Type B pancreatic cell (in vitro differentiated cells): ENCODE measurements at regions not wholly inside any gene's neighbourhood (a gene's known extent, or its start where the extent isn't known, plus 50 kb on each side); places are given as distances from the start of the nearest gene placed in this dataset.
"Not testable (repeated sequence)": the region's sequence is repeated elsewhere in the genome, so short reads cannot be mapped to it uniquely, and the experiment has no call there.

Source experiments
- DNase-seq: peaks from one replicate; pipeline ENCODE4 v3.0.0; 2021; ENCODE audit warnings: mixed read lengths; ENCODE audit not compliant: unreplicated experiment; ENCODE audit errors: extremely low spot score
- H3K27ac Mint-ChIP-seq: 2 replicates; pipeline ENCODE4 v1.8.0; 2021; ENCODE audit warnings: mild to moderate bottlenecking, mixed read lengths
- H3K27me3 Mint-ChIP-seq: 2 replicates; pipeline ENCODE4 v1.8.0; 2021; ENCODE audit warnings: mixed read lengths
- H3K36me3 Mint-ChIP-seq: 2 replicates; pipeline ENCODE4 v1.8.0; 2021; ENCODE audit warnings: mixed read lengths
- H3K4me1 Mint-ChIP-seq: one replicate; pipeline ENCODE4 v1.8.0; 2021; ENCODE audit warnings: mixed read lengths; ENCODE audit not compliant: unreplicated experiment
- H3K4me3 Mint-ChIP-seq: 2 replicates; pipeline ENCODE4 v1.8.0; 2021; ENCODE audit warnings: mild to moderate bottlenecking, mixed read lengths
- H3K9me3 Mint-ChIP-seq: 2 replicates; pipeline ENCODE4 v1.8.0; 2021; ENCODE audit warnings: mixed read lengths
- TF ChIP-seq, protein P1 (sequence below): fragments of 200-600 bp; sonication (generic); conservative IDR thresholded peaks from 2 replicates; pipeline ENCODE4 v1.5.0; 2021; ENCODE audit warnings: antibody characterized with exemption, mild to moderate bottlenecking

DNA sequence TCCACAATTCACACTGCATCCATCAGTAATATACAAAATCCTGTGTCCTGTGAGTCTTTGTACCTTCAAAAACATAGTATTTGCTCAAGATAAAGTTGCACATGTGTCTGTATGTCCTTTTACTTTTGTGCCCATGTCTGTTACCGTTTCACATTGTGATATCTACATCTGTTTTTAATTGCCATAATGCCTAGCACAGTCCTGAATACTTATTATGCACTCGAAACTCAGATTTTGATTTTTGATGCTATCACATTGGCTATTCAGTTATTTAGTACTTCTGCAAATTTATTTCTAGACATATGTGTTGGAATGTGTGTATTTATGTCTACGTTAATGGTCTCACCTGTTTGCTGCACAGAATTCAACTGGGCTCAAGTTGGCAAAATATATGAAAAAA lies 452.8 kb upstream of the ZEB2 start:
- no peak overlapping the region for H3K4me3 Mint-ChIP-seq
- no peak overlapping the region for H3K27ac Mint-ChIP-seq
- H3K9me3 Mint-ChIP-seq: peaks cover 12% of the 10 kb centered on the region
- H3K4me1 Mint-ChIP-seq: peaks cover 22% of the 10 kb centered on the region
- no peak for DNase-seq
- peaks cover 5% of the 10 kb centered on the region for H3K36me3 Mint-ChIP-seq
- peaks cover 5% of the 10 kb centered on the region for H3K27me3 Mint-ChIP-seq
- TF ChIP-seq, protein P1, sequence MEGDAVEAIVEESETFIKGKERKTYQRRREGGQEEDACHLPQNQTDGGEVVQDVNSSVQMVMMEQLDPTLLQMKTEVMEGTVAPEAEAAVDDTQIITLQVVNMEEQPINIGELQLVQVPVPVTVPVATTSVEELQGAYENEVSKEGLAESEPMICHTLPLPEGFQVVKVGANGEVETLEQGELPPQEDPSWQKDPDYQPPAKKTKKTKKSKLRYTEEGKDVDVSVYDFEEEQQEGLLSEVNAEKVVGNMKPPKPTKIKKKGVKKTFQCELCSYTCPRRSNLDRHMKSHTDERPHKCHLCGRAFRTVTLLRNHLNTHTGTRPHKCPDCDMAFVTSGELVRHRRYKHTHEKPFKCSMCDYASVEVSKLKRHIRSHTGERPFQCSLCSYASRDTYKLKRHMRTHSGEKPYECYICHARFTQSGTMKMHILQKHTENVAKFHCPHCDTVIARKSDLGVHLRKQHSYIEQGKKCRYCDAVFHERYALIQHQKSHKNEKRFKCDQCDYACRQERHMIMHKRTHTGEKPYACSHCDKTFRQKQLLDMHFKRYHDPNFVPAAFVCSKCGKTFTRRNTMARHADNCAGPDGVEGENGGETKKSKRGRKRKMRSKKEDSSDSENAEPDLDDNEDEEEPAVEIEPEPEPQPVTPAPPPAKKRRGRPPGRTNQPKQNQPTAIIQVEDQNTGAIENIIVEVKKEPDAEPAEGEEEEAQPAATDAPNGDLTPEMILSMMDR: no peak

DNA sequence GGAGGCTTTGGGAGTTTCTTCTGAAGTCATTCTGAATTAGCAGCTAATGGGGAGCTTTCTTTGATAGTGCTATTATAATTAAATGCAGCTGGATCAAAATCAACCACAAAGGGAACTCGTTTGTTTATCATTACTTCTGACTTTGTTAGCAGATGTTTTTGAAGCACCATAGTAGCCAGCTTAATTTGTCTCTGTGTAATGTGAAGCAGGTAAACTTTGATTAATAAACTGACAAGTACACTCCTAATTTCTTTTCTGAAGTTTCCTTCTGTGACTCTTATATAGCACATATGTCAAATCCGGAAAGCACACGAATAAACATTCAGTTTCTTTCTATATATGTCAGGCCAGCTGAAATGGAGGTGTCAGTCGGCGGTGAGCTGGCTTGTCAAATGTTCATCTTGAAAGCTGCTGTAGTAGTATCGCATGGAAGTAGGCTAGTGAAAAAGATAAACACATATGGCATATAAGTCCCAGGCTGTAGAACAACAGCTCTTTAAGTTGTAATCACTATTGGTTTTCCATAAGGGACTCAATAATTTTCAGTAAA lies 451.9 kb upstream of the ZEB2 start:
- H3K4me1 Mint-ChIP-seq: peaks cover 21% of the 10 kb centered on the region
- H3K27ac Mint-ChIP-seq: no peak overlapping the region
- H3K36me3 Mint-ChIP-seq: peaks cover 5% of the 10 kb centered on the region
- DNase-seq: no peak
- TF ChIP-seq, protein P1: no peak
- peaks cover 12% of the 10 kb centered on the region for H3K9me3 Mint-ChIP-seq
- peaks cover 5% of the 10 kb centered on the region for H3K27me3 Mint-ChIP-seq
- H3K4me3 Mint-ChIP-seq: no peak overlapping the region

DNA sequence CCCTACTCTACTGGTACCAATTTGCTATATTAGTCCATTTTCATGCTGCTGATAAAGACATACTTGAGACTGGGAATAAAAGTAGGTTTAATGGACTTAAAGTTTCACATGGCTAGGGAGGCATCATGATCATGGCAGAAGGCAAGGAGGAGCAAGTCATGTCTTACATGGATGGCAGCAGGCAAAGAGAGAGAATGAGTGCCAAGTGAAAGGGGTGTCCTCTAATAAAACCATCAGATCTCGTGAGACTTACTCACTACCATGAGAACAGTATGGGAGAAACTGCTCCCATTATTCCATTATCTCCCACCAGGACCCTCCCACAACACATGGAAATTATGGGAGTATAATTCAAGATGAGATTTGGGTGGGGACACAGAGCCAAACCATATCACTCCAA lies 450.5 kb upstream of the ZEB2 start:
- not testable (repeated sequence) for H3K27me3 Mint-ChIP-seq, H3K4me3 Mint-ChIP-seq, H3K27ac Mint-ChIP-seq, H3K36me3 Mint-ChIP-seq, DNase-seq
- Mint-ChIP-seq H3K9me3 (peaks cover 12% of the 10 kb centered on the region), H3K4me1 (peaks cover 12% of the 10 kb centered on the region)

DNA sequence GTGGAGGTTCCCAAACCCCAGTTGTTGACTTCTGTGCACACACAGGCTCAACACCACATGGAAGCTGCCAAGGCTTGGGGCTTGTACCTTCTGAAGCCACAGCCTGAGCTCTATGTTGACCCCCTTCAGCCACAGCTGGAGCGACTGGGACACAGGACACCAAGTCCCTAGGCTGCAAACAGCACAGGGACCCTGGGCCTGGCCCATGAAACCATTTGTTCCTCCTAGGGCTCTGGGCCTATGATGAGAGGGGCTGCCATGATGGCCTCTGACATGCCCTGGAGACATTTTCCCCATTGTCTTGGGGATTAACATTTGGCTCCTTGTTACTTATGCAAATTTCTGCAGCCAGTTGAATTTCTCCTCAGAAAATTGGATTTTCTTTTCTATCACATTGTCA lies 449.6 kb upstream of the ZEB2 start:
- not testable (repeated sequence) for H3K4me1 Mint-ChIP-seq, H3K27me3 Mint-ChIP-seq, H3K4me3 Mint-ChIP-seq, H3K36me3 Mint-ChIP-seq, H3K27ac Mint-ChIP-seq, DNase-seq
- H3K9me3 Mint-ChIP-seq: peaks cover 18% of the 10 kb centered on the region

DNA sequence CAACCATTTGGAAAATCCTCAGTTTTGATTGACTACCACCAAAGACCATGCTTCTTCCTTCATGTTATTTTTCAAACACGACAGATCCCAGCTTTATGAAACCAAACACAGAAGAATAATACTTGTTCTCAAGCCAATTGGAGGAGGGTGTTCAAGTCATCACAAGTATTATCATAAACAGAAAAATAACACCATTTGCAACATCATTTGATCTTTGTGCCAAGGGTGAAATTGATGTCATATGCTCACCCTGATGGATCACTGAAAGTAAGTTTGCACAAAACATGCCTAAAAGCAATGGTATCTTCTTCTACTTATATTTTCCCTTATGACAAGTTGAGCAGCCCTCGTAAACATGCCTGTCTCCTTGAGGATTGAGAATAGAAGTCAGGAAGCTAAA lies 448.0 kb upstream of the ZEB2 start:
- TF ChIP-seq, protein P1: no peak
- Mint-ChIP-seq H3K4me1 (peaks cover 4% of the 10 kb centered on the region), H3K9me3 (peaks cover 20% of the 10 kb centered on the region), H3K36me3 (peaks cover 5% of the 10 kb centered on the region), H3K27me3 (no peaks in the 10 kb centered on the region), H3K27ac (no peak overlapping the region), H3K4me3 (no peak overlapping the region)
- DNase-seq: no peak

DNA sequence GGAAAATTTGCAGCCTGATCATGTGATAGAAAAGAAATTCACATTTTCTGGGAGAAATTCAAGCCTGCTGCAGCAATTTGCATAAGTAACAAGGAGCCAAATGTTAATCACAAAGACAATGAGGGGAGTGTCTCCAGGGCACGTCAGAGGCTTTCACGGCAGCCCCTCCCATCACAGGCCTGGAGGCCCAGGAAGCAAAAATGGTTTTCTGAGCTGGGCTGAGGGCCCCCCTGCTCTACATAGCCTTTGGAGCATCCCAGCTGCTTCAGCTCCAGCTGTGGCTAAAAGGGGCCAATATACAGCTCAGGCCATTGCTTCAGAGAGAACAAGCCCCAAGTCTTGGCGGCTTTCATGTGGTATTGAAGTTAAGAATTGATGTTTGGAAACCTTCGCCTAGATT lies 445.3 kb upstream of the ZEB2 start:
- Mint-ChIP-seq H3K27ac (no peak overlapping the region), H3K4me1 (no peaks in the 10 kb centered on the region), H3K4me3 (no peak overlapping the region), H3K36me3 (peaks cover 3% of the 10 kb centered on the region), H3K9me3 (peaks cover 18% of the 10 kb centered on the region), H3K27me3 (no peaks in the 10 kb centered on the region)
- DNase-seq: no peak
- TF ChIP-seq, protein P1: no peak

DNA sequence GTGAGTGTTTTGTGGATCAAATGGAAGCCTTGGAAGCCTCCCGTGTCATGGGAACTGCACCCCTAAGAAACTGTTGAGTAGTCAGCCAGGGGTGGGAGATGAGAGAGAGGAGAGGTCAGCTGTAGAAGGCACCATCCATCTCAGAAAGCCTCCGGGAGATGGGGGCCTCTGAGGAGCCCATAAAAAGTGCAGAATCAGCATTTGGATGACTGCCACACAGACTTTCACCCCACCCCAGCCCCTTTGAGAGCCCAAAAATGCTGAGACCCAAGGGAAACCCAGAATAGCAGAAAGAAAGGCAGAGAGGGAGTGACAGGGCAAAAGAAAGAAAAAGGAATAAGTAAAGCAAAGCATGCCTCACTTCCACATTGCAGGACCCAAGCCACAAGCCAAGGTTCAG lies 443.1 kb upstream of the ZEB2 start:
- Mint-ChIP-seq H3K36me3 (no peaks in the 10 kb centered on the region), H3K27ac (no peak overlapping the region), H3K9me3 (peaks cover 8% of the 10 kb centered on the region), H3K4me3 (no peak overlapping the region), H3K27me3 (no peaks in the 10 kb centered on the region), H3K4me1 (no peaks in the 10 kb centered on the region)
- TF ChIP-seq, protein P1: no peak
- no peak for DNase-seq
